ENCODE measurements at regions not wholly inside any gene's neighbourhood (a gene's known extent, or its start where the extent isn't known, plus 50 kb on each side); places are given as distances from the start of the nearest gene placed in this dataset.

DNA sequence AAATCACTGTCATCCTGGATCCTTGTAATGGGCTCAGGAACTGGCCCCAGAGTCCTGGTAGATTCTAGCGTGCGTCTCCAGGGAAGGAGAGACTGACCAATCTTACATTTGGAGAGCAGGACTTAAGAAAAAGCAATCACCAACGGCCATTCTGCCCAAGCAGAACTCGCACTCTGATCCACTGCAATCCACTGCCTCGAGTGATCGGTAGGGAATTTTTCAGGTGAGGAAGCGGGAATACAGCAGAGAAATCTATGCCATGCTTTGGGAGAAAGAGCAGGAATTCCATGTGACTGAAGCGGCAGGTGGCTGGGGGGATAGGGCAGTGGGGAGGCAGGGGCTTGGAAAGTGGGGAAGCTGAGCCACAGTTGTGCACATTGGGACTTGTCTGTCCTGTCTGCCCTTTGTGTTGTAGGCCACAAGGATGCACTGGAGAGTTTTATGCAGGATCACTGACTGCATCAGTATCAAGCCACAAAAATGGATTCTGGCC lies 143.9 kb upstream of the HS3ST2 start:
- no peak overlapping the region for H3K4me3 ChIP-seq (ENCODE audit: control extremely low read depth in 1 of 5, extremely low read depth in 1 of 5, insufficient read depth in 1 of 5, low read depth in 2 of 5, low read length in 4 of 5)
- peaks cover 5% of the 10 kb centered on the region for H3K27me3 Mint-ChIP-seq
- peaks cover 4 to 5% of the 10 kb centered on the region in 2 donors for H3K4me1 ChIP-seq (ENCODE audit: control insufficient read depth in 2 of 2, insufficient read depth in 2 of 2, low read length in 2 of 2)
- WGBS (ENCODE audit: insufficient coverage), result 99% methylated on average over 8 of the region's 8 CpGs
- POLR2A ChIA-PET, result no interaction called here
- CTCF ChIA-PET, result no interaction called here
- no peaks in the 10 kb centered on the region for H3K36me3 ChIP-seq (replicated peaks in 1 of 2; ENCODE audit: control extremely low read depth in 1 of 2, control insufficient read depth in 1 of 2, extremely low read depth in 1 of 2, insufficient read depth in 2 of 2, low read length in 1 of 2)
- no peak for ATAC-seq (ENCODE audit: low read depth)
- H4K20me1 ChIP-seq (ENCODE audit: control insufficient read depth, insufficient read depth, low read length, poor library complexity, severe bottlenecking), result no peaks in the 10 kb centered on the region
- no peak overlapping the region for H3K9ac ChIP-seq (ENCODE audit: low read length)
- no peaks in the 10 kb centered on the region for H3K9me3 Mint-ChIP-seq (ENCODE audit: insufficient read depth)
- peaks cover 0 to 7% (median 0%) of the 10 kb centered on the region in 3 donors for H3K9me3 ChIP-seq (ENCODE audit: control extremely low read depth in 1 of 3, control insufficient read depth in 2 of 3, insufficient read depth in 1 of 3, low read length in 2 of 3)
- peak overlapping the region; percentile 45 for H3K4me2 ChIP-seq (replicated peaks; ENCODE audit: low read depth, low read length, poor library complexity, severe bottlenecking)
- H3K79me2 ChIP-seq (ENCODE audit: control insufficient read depth, insufficient read depth, low read length), result no peaks in the 10 kb centered on the region
- TF ChIP-seq, protein P1, sequence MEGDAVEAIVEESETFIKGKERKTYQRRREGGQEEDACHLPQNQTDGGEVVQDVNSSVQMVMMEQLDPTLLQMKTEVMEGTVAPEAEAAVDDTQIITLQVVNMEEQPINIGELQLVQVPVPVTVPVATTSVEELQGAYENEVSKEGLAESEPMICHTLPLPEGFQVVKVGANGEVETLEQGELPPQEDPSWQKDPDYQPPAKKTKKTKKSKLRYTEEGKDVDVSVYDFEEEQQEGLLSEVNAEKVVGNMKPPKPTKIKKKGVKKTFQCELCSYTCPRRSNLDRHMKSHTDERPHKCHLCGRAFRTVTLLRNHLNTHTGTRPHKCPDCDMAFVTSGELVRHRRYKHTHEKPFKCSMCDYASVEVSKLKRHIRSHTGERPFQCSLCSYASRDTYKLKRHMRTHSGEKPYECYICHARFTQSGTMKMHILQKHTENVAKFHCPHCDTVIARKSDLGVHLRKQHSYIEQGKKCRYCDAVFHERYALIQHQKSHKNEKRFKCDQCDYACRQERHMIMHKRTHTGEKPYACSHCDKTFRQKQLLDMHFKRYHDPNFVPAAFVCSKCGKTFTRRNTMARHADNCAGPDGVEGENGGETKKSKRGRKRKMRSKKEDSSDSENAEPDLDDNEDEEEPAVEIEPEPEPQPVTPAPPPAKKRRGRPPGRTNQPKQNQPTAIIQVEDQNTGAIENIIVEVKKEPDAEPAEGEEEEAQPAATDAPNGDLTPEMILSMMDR (IDR thresholded peaks at IDR 0.05), result no peak
- no peak for TF ChIP-seq EZH2 (IDR thresholded peaks at IDR 0.05; ENCODE audit: borderline replicate concordance, insufficient read depth, low read depth, low read length, poor library complexity, severe bottlenecking)
- H3K27ac Mint-ChIP-seq, result no peak overlapping the region
- H3K27ac ChIP-seq (ENCODE audit: low read length in 2 of 2), result no peak overlapping the region
- peak overlapping the region; percentile 29 for H2AFZ ChIP-seq (ENCODE audit: insufficient read depth, low read depth, low read length, poor library complexity, severe bottlenecking)
- intact Hi-C loops (cut with micrococcal nuclease), result no loop called here
- H3K4me1 Mint-ChIP-seq, result no peaks in the 10 kb centered on the region
- H3K27me3 ChIP-seq (replicated peaks in 1 of 4; ENCODE audit: control extremely low read depth in 1 of 4, control insufficient read depth in 3 of 4, insufficient read depth in 4 of 4, low read length in 3 of 4), result peaks cover 0 to 18% (median 3%) of the 10 kb centered on the region in 4 experiments
- H3K4me3 Mint-ChIP-seq, result no peak overlapping the region
- DNase-seq, result no peak

DNA sequence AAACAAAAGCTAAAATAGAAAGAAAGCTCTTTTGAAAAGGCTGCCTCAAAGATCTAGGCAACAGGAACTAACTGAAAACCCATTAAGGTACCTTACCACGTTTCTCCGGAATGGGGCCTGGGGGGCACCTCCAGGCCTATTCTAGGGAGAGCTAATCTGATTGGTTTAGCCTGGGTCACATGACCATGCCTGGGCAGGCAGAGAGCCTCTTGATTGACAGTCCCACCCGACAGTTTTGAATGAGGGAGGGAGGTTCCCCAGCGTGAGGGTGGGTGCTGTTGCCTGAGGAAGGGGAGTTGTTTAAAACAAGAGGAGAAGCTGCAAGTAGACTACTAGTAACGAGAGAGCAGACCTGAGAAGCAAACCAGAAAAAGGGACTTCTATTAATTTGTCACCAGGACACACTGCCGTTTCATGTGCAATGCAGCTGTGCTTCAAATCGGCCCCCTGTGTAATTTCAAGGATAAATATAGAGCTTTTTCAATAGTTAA lies 143.4 kb upstream of the HS3ST2 start:
- ATAC-seq (ENCODE audit: low read depth), result peak; percentile 45
- Histone ChIP-seq H3K4me3 (ENCODE audit: control extremely low read depth in 1 of 5, extremely low read depth in 1 of 5, insufficient read depth in 1 of 5, low read depth in 2 of 5, low read length in 4 of 5) (peak overlapping the region in 1 of 5 experiments; percentile 24), H2AFZ (ENCODE audit: insufficient read depth, low read depth, low read length, poor library complexity, severe bottlenecking) (peak overlapping the region; percentile 29), H3K9ac (ENCODE audit: low read length) (no peak overlapping the region), H3K36me3 (replicated peaks in 1 of 2; ENCODE audit: control extremely low read depth in 1 of 2, control insufficient read depth in 1 of 2, extremely low read depth in 1 of 2, insufficient read depth in 2 of 2, low read length in 1 of 2) (no peaks in the 10 kb centered on the region), H3K4me1 (ENCODE audit: control insufficient read depth in 2 of 2, insufficient read depth in 2 of 2, low read length in 2 of 2) (peaks cover 4 to 5% of the 10 kb centered on the region in 2 donors), H3K27ac (ENCODE audit: low read length in 2 of 2) (no peak overlapping the region), H3K9me3 (ENCODE audit: control extremely low read depth in 1 of 3, control insufficient read depth in 2 of 3, insufficient read depth in 1 of 3, low read length in 2 of 3) (peaks cover 0 to 7% (median 0%) of the 10 kb centered on the region in 3 donors), H3K4me2 (replicated peaks; ENCODE audit: low read depth, low read length, poor library complexity, severe bottlenecking) (peak overlapping the region; percentile 45), H3K27me3 (replicated peaks in 1 of 4; ENCODE audit: control extremely low read depth in 1 of 4, control insufficient read depth in 3 of 4, insufficient read depth in 4 of 4, low read length in 3 of 4) (peaks cover 0 to 16% (median 3%) of the 10 kb centered on the region in 4 experiments), H4K20me1 (ENCODE audit: control insufficient read depth, insufficient read depth, low read length, poor library complexity, severe bottlenecking) (no peaks in the 10 kb centered on the region), H3K79me2 (ENCODE audit: control insufficient read depth, insufficient read depth, low read length) (no peaks in the 10 kb centered on the region)
- H3K27ac Mint-ChIP-seq, result no peak overlapping the region
- no peak overlapping the region for H3K4me3 Mint-ChIP-seq
- POLR2A ChIA-PET, result no interaction called here
- intact Hi-C loops (cut with micrococcal nuclease), result no loop called here
- no peaks in the 10 kb centered on the region for H3K9me3 Mint-ChIP-seq (ENCODE audit: insufficient read depth)
- no peaks in the 10 kb centered on the region for H3K4me1 Mint-ChIP-seq
- WGBS (ENCODE audit: insufficient coverage), result 22% methylated on average over 7 of the region's 7 CpGs
- CTCF ChIA-PET, result no interaction called here
- peak; percentile 43 for DNase-seq
- TF ChIP-seq EZH2 (IDR thresholded peaks at IDR 0.05; ENCODE audit: borderline replicate concordance, insufficient read depth, low read depth, low read length, poor library complexity, severe bottlenecking), result no peak
- TF ChIP-seq, protein P1 (IDR thresholded peaks at IDR 0.05), result no peak
- H3K27me3 Mint-ChIP-seq, result peaks cover 5% of the 10 kb centered on the region

All from B cell (primary cell).